ENCODE measurements at regions not wholly inside any gene's neighbourhood (a gene's known extent, or its start where the extent isn't known, plus 50 kb on each side); places are given as distances from the start of the nearest gene placed in this dataset.

GRCh38 chr10:43982250-43982649, 333.6 kb upstream of the ZNF32 start:
- no peak overlapping the region for H3K4me3 ChIP-seq (ENCODE audit: low read depth, low read length)
- TF ChIP-seq, protein P1, sequence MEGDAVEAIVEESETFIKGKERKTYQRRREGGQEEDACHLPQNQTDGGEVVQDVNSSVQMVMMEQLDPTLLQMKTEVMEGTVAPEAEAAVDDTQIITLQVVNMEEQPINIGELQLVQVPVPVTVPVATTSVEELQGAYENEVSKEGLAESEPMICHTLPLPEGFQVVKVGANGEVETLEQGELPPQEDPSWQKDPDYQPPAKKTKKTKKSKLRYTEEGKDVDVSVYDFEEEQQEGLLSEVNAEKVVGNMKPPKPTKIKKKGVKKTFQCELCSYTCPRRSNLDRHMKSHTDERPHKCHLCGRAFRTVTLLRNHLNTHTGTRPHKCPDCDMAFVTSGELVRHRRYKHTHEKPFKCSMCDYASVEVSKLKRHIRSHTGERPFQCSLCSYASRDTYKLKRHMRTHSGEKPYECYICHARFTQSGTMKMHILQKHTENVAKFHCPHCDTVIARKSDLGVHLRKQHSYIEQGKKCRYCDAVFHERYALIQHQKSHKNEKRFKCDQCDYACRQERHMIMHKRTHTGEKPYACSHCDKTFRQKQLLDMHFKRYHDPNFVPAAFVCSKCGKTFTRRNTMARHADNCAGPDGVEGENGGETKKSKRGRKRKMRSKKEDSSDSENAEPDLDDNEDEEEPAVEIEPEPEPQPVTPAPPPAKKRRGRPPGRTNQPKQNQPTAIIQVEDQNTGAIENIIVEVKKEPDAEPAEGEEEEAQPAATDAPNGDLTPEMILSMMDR (IDR thresholded peaks at IDR 0.05; ENCODE audit: low read depth, low read length): no peak
- no peak for DNase-seq (ENCODE audit: low read depth, low spot score)
- in situ Hi-C loops (cut with HindIII; ENCODE audit: low sequenced_read_pairs): no loop called here

- no peak overlapping the region for H3K4me3 ChIP-seq (ENCODE audit: low read depth, low read length)
- no peak for DNase-seq (ENCODE audit: low read depth, low spot score)
- in situ Hi-C loops (cut with HindIII; ENCODE audit: low sequenced_read_pairs): no loop called here
- TF ChIP-seq, protein P1 (IDR thresholded peaks at IDR 0.05; ENCODE audit: low read depth, low read length): no peak
Observed at GRCh38 chr10:43981696-43982095, 333.0 kb upstream of the ZNF32 start.

- in situ Hi-C loops (cut with HindIII; ENCODE audit: low sequenced_read_pairs): no loop called here
- TF ChIP-seq, protein P1 (IDR thresholded peaks at IDR 0.05; ENCODE audit: low read depth, low read length): no peak
- no peak overlapping the region for H3K4me3 ChIP-seq (ENCODE audit: low read depth, low read length)
- no peak for DNase-seq (ENCODE audit: low read depth, low spot score)
Observed at GRCh38 chr10:43981232-43981631, 332.6 kb upstream of the ZNF32 start.

GRCh38 chr10:43980715-43981114, 332.0 kb upstream of the ZNF32 start:
- DNase-seq (ENCODE audit: low read depth, low spot score): no peak
- in situ Hi-C loops (cut with HindIII; ENCODE audit: low sequenced_read_pairs): no loop called here
- TF ChIP-seq, protein P1 (IDR thresholded peaks at IDR 0.05; ENCODE audit: low read depth, low read length): no peak
- no peak overlapping the region for H3K4me3 ChIP-seq (ENCODE audit: low read depth, low read length)

- no peak for DNase-seq (ENCODE audit: low read depth, low spot score)
- in situ Hi-C loops (cut with HindIII; ENCODE audit: low sequenced_read_pairs): no loop called here
- TF ChIP-seq, protein P1 (IDR thresholded peaks at IDR 0.05; ENCODE audit: low read depth, low read length): no peak
- H3K4me3 ChIP-seq (ENCODE audit: low read depth, low read length): no peak overlapping the region
Observed at GRCh38 chr10:43980313-43980712, 331.6 kb upstream of the ZNF32 start.

DNA sequence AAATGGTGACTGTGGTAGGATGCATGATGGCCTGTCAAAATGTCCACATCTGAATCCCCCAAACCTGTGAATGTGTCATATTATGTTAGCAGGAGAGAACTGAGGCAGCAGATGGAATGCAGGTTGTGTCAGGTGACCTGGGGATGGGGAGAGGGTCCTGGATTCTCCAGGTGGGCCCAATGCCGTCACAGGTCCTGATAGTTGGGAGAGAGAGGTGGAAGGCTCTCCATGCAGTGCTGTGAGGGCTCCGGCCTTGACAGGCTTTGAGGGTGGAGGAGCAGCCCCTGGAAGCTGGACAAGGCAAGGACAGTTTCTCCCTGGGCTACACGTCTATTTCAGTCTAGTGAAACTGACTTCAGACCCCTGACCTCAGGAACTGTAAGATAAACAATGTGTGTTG, 330.9 kb upstream of the ZNF32 start:
- in situ Hi-C loops (cut with HindIII; ENCODE audit: low sequenced_read_pairs): no loop called here
- TF ChIP-seq, protein P1 (IDR thresholded peaks at IDR 0.05; ENCODE audit: low read depth, low read length): no peak
- DNase-seq (ENCODE audit: low read depth, low spot score): no peak
- H3K4me3 ChIP-seq (ENCODE audit: low read depth, low read length): no peak overlapping the region

DNA sequence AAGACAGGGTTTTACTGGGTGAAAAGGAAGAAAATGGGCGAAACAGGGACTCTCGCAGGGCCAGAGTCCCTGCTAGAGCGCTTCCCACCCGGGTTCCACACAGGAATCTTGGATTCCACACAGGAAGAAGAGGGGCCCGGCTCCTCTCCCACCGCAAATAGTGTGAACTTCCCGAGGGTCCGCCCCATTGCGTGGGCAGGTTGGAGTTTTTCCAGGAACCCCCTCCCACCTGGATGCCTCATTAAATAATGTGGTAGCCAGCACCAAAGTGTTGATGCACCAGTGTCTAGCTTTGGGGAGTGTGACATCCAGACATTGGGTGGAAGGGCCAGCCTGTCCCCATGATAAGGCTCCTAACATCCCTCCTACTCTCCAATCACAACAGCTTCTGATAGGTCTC, 330.3 kb upstream of the ZNF32 start:
- DNase-seq (ENCODE audit: low read depth, low spot score): no peak
- in situ Hi-C loops (cut with HindIII; ENCODE audit: low sequenced_read_pairs): no loop called here
- no peak overlapping the region for H3K4me3 ChIP-seq (ENCODE audit: low read depth, low read length)
- TF ChIP-seq, protein P1 (IDR thresholded peaks at IDR 0.05; ENCODE audit: low read depth, low read length): no peak
